Stimulated activated CD8-positive, alpha-beta memory T cell treated with anti-CD3 and anti-CD28 coated beads, Interleukin-7, amount 100 ng/mL, for 48 hours (primary cell): ENCODE measurements at regions not wholly inside any gene's neighbourhood (a gene's known extent, or its start where the extent isn't known, plus 50 kb on each side); places are given as distances from the start of the nearest gene placed in this dataset.
"Not testable (repeated sequence)": the region's sequence is repeated elsewhere in the genome, so short reads cannot be mapped to it uniquely, and the experiment has no call there.

Experiments used
- DNase-seq, 2 donors: peaks; one replicate each; pipeline ENCODE4 v3.0.0-alpha.2; 2020; ENCODE audit warnings: low read depth in 1 of 2; ENCODE audit errors: extremely low read depth in 1 of 2

GRCh38 chr5:175347931-175348330 is 96.1 kb downstream of the DRD1 start:
- no peak for DNase-seq

GRCh38 chr5:175347027-175347426 is 97.0 kb downstream of the DRD1 start:
- DNase-seq: no peak

GRCh38 chr5:175344331-175345195 is 99.4 kb downstream of the DRD1 start:
- DNase-seq: no peak

GRCh38 chr5:175343308-175343707 is 100.7 kb downstream of the DRD1 start:
- no peak for DNase-seq

- no peak for DNase-seq
These were observed 103.8 kb downstream of the DRD1 start for GRCh38 chr5:175340180-175340579.

- DNase-seq: no peak
These were observed 106.3 kb downstream of the DRD1 start for GRCh38 chr5:175337680-175338079.

- DNase-seq: no peak
These were observed 107.2 kb downstream of the DRD1 start for GRCh38 chr5:175336781-175337180.

- DNase-seq: no peak
These were observed 108.3 kb downstream of the DRD1 start for GRCh38 chr5:175335691-175336090.

GRCh38 chr5:175331173-175332036 is 112.6 kb downstream of the DRD1 start:
- DNase-seq: not testable (repeated sequence)

GRCh38 chr5:175329976-175330375 is 114.0 kb downstream of the DRD1 start:
- DNase-seq: no peak

GRCh38 chr5:175328687-175329086 is 115.3 kb downstream of the DRD1 start:
- DNase-seq: no peak

- DNase-seq: no peak
These were observed 115.8 kb downstream of the DRD1 start for GRCh38 chr5:175328176-175328575.

GRCh38 chr5:175325681-175326080 is 118.3 kb downstream of the DRD1 start:
- DNase-seq: no peak

- no peak for DNase-seq
These were observed 122.0 kb downstream of the DRD1 start for GRCh38 chr5:175321927-175322532.

- DNase-seq: no peak
These were observed 124.8 kb downstream of the DRD1 start for GRCh38 chr5:175319199-175319598.

GRCh38 chr5:175317872-175318271 is 126.1 kb downstream of the DRD1 start:
- DNase-seq: no peak

- DNase-seq: no peak
These were observed 134.7 kb downstream of the DRD1 start for GRCh38 chr5:175309218-175309810.

GRCh38 chr5:175308701-175309100 is 135.3 kb downstream of the DRD1 start:
- no peak for DNase-seq

GRCh38 chr5:175306381-175306780 is 137.6 kb downstream of the DRD1 start:
- DNase-seq: no peak

- no peak for DNase-seq
These were observed 138.7 kb downstream of the DRD1 start for GRCh38 chr5:175305251-175305650.

- DNase-seq: no peak
These were observed 153.6 kb downstream of the DRD1 start for GRCh38 chr5:175290379-175290778.
